A549 (cell line): ENCODE measurements at regions not wholly inside any gene's neighbourhood (a gene's known extent, or its start where the extent isn't known, plus 50 kb on each side); places are given as distances from the start of the nearest gene placed in this dataset.
A peak's percentile ranks its signal among the peaks of the same experiment; 100 is the strongest.

ENCODE experiments used
- ATAC-seq, 2 experiments: fragments of 200-7000 bp in 1 of 2; fragments of >200 bp in 1 of 2; cut with Nextera tagmentation in 1 of 2; cut with Tn5 transposase in 1 of 2; 3 replicates each; pipeline versions ENCODE4 v1.8.0 to v1.9.1; 2018 to 2020; ENCODE audit warnings: mild to moderate bottlenecking in 1 of 2, moderate library complexity in 1 of 2
- CTCF ChIA-PET: fragments of 300-600 bp; sonication (Branson Sonifier 250); formaldehyde crosslinking; extraction: SDS; loops from one replicate; lab custom pipeline; 2021; ENCODE audit warnings: antibody characterized with exemption, inconsistent platforms; lab: Yijun Ruan, JAX
- POLR2A ChIA-PET: fragments of 350-600 bp; formaldehyde crosslinking; extraction: SDS; loops from one replicate; lab custom pipeline; 2021; ENCODE audit warnings: antibody characterized with exemption, inconsistent platforms; lab: Yijun Ruan, JAX
- DNase-seq, 2 experiments: peaks; one replicate each; pipeline versions ENCODE4 v3.0.0 to v3.0.0-alpha.2; 2011 to 2016; ENCODE audit warnings: low read depth in 1 of 2, low spot score in 1 of 2
- FAIRE-seq: peaks from 2 replicates; lab custom pipeline; 2011; peaks lifted over from hg19 to GRCh38; lab: Jason Lieb, UNC
- H3K27ac ChIP-seq, 2 experiments: fragments of >200 bp; sonication (Bioruptor Twin); formaldehyde crosslinking; 3 replicates each; pipeline ENCODE4 v1.5.1; 2016 to 2017
- H3K4me1 ChIP-seq: fragments of >200 bp; sonication (Bioruptor Twin); formaldehyde crosslinking; 3 replicates; pipeline ENCODE4 v1.6.1; 2016
- H3K4me2 ChIP-seq: fragments of >200 bp; sonication (Bioruptor Twin); formaldehyde crosslinking; 3 replicates; pipeline ENCODE4 v1.6.1; 2016
- H3K4me3 ChIP-seq: fragments of >200 bp; sonication (Bioruptor Twin); formaldehyde crosslinking; 3 replicates; pipeline ENCODE4 v1.5.1; 2016
- H3K9me3 ChIP-seq: fragments of >200 bp; sonication (Bioruptor Twin); formaldehyde crosslinking; 3 replicates; pipeline ENCODE4 v1.6.1; 2016
- CBX2 ChIP-seq: fragments of 200-600 bp; sonication (generic); IDR thresholded peaks from 2 replicates; pipeline ENCODE4 v1.6.1; 2016; ENCODE audit warnings: low read depth, mild to moderate bottlenecking, borderline replicate concordance
- CHD2 ChIP-seq: fragments of 150-350 bp; IDR thresholded peaks from 2 replicates; pipeline ENCODE4 v1.6.1; 2014; ENCODE audit warnings: low read length; ENCODE audit not compliant: partially characterized antibody
- ELK1 ChIP-seq: fragments of 150-350 bp; IDR thresholded peaks from 2 replicates; pipeline ENCODE4 v1.6.1; 2014; ENCODE audit warnings: low read depth, mild to moderate bottlenecking, low read length
- ESRRA ChIP-seq: fragments of 150-350 bp; IDR thresholded peaks from 2 replicates; pipeline ENCODE4 v1.6.1; 2014; ENCODE audit warnings: mild to moderate bottlenecking, low read length, borderline replicate concordance
- FOSB ChIP-seq: fragments of 250-450 bp; sonication (Bioruptor Pico); IDR thresholded peaks from 2 replicates; pipeline ENCODE4 v1.5.0; 2020; ENCODE audit warnings: mild to moderate bottlenecking, moderate library complexity
- GATA3 ChIP-seq: IDR thresholded peaks from 2 replicates; pipeline ENCODE4 v1.6.1; 2012; ENCODE audit warnings: borderline replicate concordance
- HDAC2 ChIP-seq: fragments of 200-600 bp; sonication (generic); IDR thresholded peaks from 2 replicates; pipeline ENCODE4 v1.6.1; 2016
- HEYL ChIP-seq: fragments of 250-450 bp; sonication (Bioruptor Pico); IDR thresholded peaks from 2 replicates; pipeline ENCODE4 v1.8.0; 2021; ENCODE audit warnings: mild to moderate bottlenecking, moderate library complexity
- HOXA7 ChIP-seq: fragments of 250-450 bp; sonication (Bioruptor Pico); IDR thresholded peaks from 2 replicates; pipeline ENCODE4 v1.5.0; 2020; ENCODE audit warnings: mild to moderate bottlenecking, moderate library complexity
- JUNB ChIP-seq: fragments of >200 bp; sonication (Bioruptor Twin); formaldehyde crosslinking; IDR thresholded peaks from 2 replicates; pipeline ENCODE4 v1.6.1; 2016
- KDM5A ChIP-seq: fragments of 200-600 bp; sonication (generic); IDR thresholded peaks from 2 replicates; pipeline ENCODE4 v1.6.1; 2016; ENCODE audit warnings: antibody characterized with exemption, mild to moderate bottlenecking
- MAZ ChIP-seq: fragments of 150-350 bp; IDR thresholded peaks from 2 replicates; pipeline ENCODE4 v1.6.1; 2014; ENCODE audit warnings: antibody characterized with exemption, low read depth, low read length, borderline replicate concordance
- MYC ChIP-seq: IDR thresholded peaks from 2 replicates; pipeline ENCODE4 v1.6.1; 2012; ENCODE audit warnings: mild to moderate bottlenecking, inconsistent platforms, low read length, improper control_type of control experiment, borderline replicate concordance
- PHF8 ChIP-seq: fragments of 200-600 bp; sonication (generic); IDR thresholded peaks from 2 replicates; pipeline ENCODE4 v1.6.1; 2016; ENCODE audit warnings: low read depth, mild to moderate bottlenecking, antibody characterized with exemption, moderate library complexity, borderline replicate concordance
- POLR2A ChIP-seq: IDR thresholded peaks from 2 replicates; pipeline ENCODE4 v1.6.1; 2012; ENCODE audit warnings: mild to moderate bottlenecking, low read length
- POLR2AphosphoS2 ChIP-seq: conservative IDR thresholded peaks from 2 replicates; pipeline ENCODE4 v1.6.1; 2012; ENCODE audit warnings: low read length, improper control_type of control experiment, inconsistent platforms
- RAD21 ChIP-seq, 2 experiments: fragments of >200 bp in 1 of 2; sonication (Bioruptor Twin) in 1 of 2; formaldehyde crosslinking in 1 of 2; IDR thresholded peaks in 1 of 2; conservative IDR thresholded peaks in 1 of 2; 2 replicates in 1 of 2; 3 replicates in 1 of 2; pipeline ENCODE4 v1.6.1; 2012 to 2018; ENCODE audit warnings: inconsistent platforms in 1 of 2
- RARB ChIP-seq: fragments of 250-450 bp; sonication (Bioruptor Pico); IDR thresholded peaks from 2 replicates; pipeline ENCODE4 v1.8.0; 2021; ENCODE audit warnings: mild to moderate bottlenecking, moderate library complexity
- REST ChIP-seq: fragments of 200-600 bp; sonication (generic); IDR thresholded peaks from 2 replicates; pipeline ENCODE4 v1.6.1; 2016; ENCODE audit warnings: antibody characterized with exemption, mild to moderate bottlenecking, moderate library complexity
- RFX5 ChIP-seq: fragments of 450-650 bp; IDR thresholded peaks from 2 replicates; pipeline ENCODE4 v1.7.1; 2014; ENCODE audit warnings: antibody characterized with exemption, mild to moderate bottlenecking, moderate library complexity
- RNF2 ChIP-seq: fragments of 200-600 bp; sonication (generic); IDR thresholded peaks from 2 replicates; pipeline ENCODE4 v1.6.1; 2016; ENCODE audit warnings: low read depth, mild to moderate bottlenecking, antibody characterized with exemption, moderate library complexity, borderline replicate concordance
- SREBF2 ChIP-seq: fragments of 450-650 bp; IDR thresholded peaks from 2 replicates; pipeline ENCODE4 v1.6.1; 2014; ENCODE audit warnings: mild to moderate bottlenecking, moderate library complexity
- TFCP2L1 ChIP-seq: fragments of 250-450 bp; sonication (Bioruptor Pico); IDR thresholded peaks from 2 replicates; pipeline ENCODE4 v1.5.0; 2021; ENCODE audit warnings: mild to moderate bottlenecking
- WGBS: methylation state at CpG from one replicate; pipeline ENCODE4 v1.1.6; 2017; ENCODE audit errors: missing lambda C conversion rate; 5-methylcytosine and 5-hydroxymethylcytosine counted together
- TF ChIP-seq, protein P1 (sequence below): fragments of >200 bp; sonication (Bioruptor Twin); formaldehyde crosslinking; IDR thresholded peaks from 3 replicates; pipeline ENCODE4 v1.5.1; 2016

DNA sequence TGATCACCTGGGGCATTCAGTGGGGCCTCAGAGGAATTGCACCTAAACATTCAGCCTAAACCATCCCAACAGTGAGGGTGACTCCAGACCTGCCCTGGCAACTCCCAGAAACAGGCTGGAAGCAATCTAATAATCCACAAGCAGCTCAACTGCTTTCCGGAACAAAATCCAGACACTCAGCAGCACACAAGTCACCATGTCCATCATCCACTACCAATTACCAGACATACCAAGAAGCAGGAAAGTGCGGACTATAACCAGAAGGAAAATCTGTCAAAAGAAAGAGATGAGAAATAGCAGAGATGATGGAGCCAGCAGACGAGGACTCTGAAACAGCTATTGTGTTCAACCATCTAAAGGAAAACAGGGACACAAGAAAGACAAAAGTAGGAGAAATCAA lies 342.6 kb upstream of the ZMIZ1 start:
- FAIRE-seq = no peak
- Histone ChIP-seq H3K9me3 (peaks cover 18% of the 10 kb centered on the region; the same call in 2 of the 3 replicates), H3K4me1 (no peaks in the 10 kb centered on the region), H3K27ac (no peak overlapping the region), H3K4me3 (no peak overlapping the region), H3K4me2 (no peak overlapping the region)
- no peak for ATAC-seq
- CTCF ChIA-PET = interaction anchor here (1.1 kb wide), 1 partner anchor 685 kb away, joined by 4 read pairs; no protein-coding TSS in a partner anchor
- 67% methylated on average over 3 of the region's 3 CpGs for WGBS
- TF ChIP-seq MYC (no peak), CBX2 (no peak), ELK1 (no peak), TFCP2L1 (CRISPR knock-in tag) (no peak), FOSB (CRISPR knock-in tag) (no peak), SREBF2 (no peak), RFX5 (no peak)
- DNase-seq = no peak
- POLR2A ChIA-PET = no interaction called here

GRCh38 chr10:78727251-78727650 lies 341.5 kb upstream of the ZMIZ1 start:
- FAIRE-seq (no peak), DNase-seq (no peak), ATAC-seq (0 out of 6 replicates have a peak, but pooled peaks of 1 of the 2 experiments have one; percentile 24)
- TF ChIP-seq JUNB (no peak), PHF8 (no peak), MAZ (no peak), CHD2 (no peak), HEYL (CRISPR knock-in tag) (no peak), HDAC2 (no peak), KDM5A (no peak), GATA3 (no peak), POLR2AphosphoS2 (no peak), ESRRA (no peak), RAD21 (conservative IDR thresholded peaks at IDR 0.05 in 1 of 2, IDR thresholded peaks at IDR 0.05 in 1 of 2) (no peak), REST (no peak; the same call in 1 of the 2 replicates), HOXA7 (CRISPR knock-in tag) (no peak), RARB (CRISPR knock-in tag) (no peak), TFCP2L1 (CRISPR knock-in tag) (no peak), POLR2A (no peak), RNF2 (no peak)
- TF ChIP-seq, protein P1, sequence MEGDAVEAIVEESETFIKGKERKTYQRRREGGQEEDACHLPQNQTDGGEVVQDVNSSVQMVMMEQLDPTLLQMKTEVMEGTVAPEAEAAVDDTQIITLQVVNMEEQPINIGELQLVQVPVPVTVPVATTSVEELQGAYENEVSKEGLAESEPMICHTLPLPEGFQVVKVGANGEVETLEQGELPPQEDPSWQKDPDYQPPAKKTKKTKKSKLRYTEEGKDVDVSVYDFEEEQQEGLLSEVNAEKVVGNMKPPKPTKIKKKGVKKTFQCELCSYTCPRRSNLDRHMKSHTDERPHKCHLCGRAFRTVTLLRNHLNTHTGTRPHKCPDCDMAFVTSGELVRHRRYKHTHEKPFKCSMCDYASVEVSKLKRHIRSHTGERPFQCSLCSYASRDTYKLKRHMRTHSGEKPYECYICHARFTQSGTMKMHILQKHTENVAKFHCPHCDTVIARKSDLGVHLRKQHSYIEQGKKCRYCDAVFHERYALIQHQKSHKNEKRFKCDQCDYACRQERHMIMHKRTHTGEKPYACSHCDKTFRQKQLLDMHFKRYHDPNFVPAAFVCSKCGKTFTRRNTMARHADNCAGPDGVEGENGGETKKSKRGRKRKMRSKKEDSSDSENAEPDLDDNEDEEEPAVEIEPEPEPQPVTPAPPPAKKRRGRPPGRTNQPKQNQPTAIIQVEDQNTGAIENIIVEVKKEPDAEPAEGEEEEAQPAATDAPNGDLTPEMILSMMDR = no peak
- H3K9me3 ChIP-seq = peaks cover 17% of the 10 kb centered on the region; the same call in 2 of the 3 replicates
- no peaks in the 10 kb centered on the region for H3K4me1 ChIP-seq
- 48% methylated on average over 2 of the region's 2 CpGs for WGBS
- POLR2A ChIA-PET = no interaction called here
- H3K4me3 ChIP-seq = no peak overlapping the region
- CTCF ChIA-PET = no interaction called here
- H3K4me2 ChIP-seq = no peak overlapping the region
- H3K27ac ChIP-seq = no peak overlapping the region
